ENCODE measurements at regions not wholly inside any gene's neighbourhood (a gene's known extent, or its start where the extent isn't known, plus 50 kb on each side); places are given as distances from the start of the nearest gene placed in this dataset.

- TF ChIP-seq, protein P1, sequence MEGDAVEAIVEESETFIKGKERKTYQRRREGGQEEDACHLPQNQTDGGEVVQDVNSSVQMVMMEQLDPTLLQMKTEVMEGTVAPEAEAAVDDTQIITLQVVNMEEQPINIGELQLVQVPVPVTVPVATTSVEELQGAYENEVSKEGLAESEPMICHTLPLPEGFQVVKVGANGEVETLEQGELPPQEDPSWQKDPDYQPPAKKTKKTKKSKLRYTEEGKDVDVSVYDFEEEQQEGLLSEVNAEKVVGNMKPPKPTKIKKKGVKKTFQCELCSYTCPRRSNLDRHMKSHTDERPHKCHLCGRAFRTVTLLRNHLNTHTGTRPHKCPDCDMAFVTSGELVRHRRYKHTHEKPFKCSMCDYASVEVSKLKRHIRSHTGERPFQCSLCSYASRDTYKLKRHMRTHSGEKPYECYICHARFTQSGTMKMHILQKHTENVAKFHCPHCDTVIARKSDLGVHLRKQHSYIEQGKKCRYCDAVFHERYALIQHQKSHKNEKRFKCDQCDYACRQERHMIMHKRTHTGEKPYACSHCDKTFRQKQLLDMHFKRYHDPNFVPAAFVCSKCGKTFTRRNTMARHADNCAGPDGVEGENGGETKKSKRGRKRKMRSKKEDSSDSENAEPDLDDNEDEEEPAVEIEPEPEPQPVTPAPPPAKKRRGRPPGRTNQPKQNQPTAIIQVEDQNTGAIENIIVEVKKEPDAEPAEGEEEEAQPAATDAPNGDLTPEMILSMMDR (IDR thresholded peaks at IDR 0.05; ENCODE audit: borderline replicate concordance, extremely low read depth, low read length, poor library complexity, severe bottlenecking) = no peak
- no peak for TF ChIP-seq EZH2 (IDR thresholded peaks at IDR 0.05; ENCODE audit: borderline replicate concordance, low read depth, low read length, severe bottlenecking)
Measured at GRCh38 chr12:64976131-64976530, 145.0 kb downstream of the WIF1 start.

Data from DND-41 (cell line).